Peyer's patch (tissue), 4 donors: ENCODE measurements at regions not wholly inside any gene's neighbourhood (a gene's known extent, or its start where the extent isn't known, plus 50 kb on each side); places are given as distances from the start of the nearest gene placed in this dataset.

Experiments used
- DNase-seq, 3 donors: peaks; one replicate each; pipeline ENCODE4 v3.0.0-alpha.2; 2017 to 2019
- H3K27ac ChIP-seq, 4 donors: fragments of 200-600 bp; sonication (generic); one replicate each; pipeline ENCODE4 v1.5.1; 2016 to 2019
- H3K27me3 ChIP-seq, 2 donors: fragments of 200-600 bp; sonication (generic); one replicate each; pipeline ENCODE4 v1.5.1; 2019
- H3K36me3 ChIP-seq, 3 donors: fragments of 200-600 bp; sonication (generic); one replicate each; pipeline ENCODE4 v1.5.1; 2016 to 2019
- H3K4me1 ChIP-seq, 4 donors: fragments of 200-600 bp; sonication (generic); one replicate each; pipeline ENCODE4 v1.5.1; 2016 to 2019
- H3K4me3 ChIP-seq, 4 donors: fragments of 200-600 bp; sonication (generic); 1 replicate in 3 of 4; 2 replicates in 1 of 4; pipeline ENCODE4 v1.5.1; 2016 to 2019; ENCODE audit warnings: mild to moderate bottlenecking in 1 of 4
- H3K9me3 ChIP-seq, 4 donors: fragments of 200-600 bp; sonication (generic); one replicate each; pipeline ENCODE4 v1.5.1; 2016 to 2019; ENCODE audit warnings: mild to moderate bottlenecking in 1 of 4
- POLR2A ChIP-seq, 2 donors: fragments of 450-650 bp; IDR thresholded peaks; one replicate each; pipeline ENCODE4 v1.5.1; 2017; ENCODE audit warnings: antibody characterized with exemption in 2 of 2, mild to moderate bottlenecking in 2 of 2, moderate library complexity in 2 of 2
- TF ChIP-seq, protein P1 (sequence below), 6 experiments: fragments of 450-650 bp in 4 of 6; fragments of 200-600 bp in 2 of 6; sonication (generic) in 1 of 6; IDR thresholded peaks; one replicate each; pipeline ENCODE4 v1.5.1; 2017 to 2019; ENCODE audit warnings: antibody characterized with exemption in 6 of 6, mild to moderate bottlenecking in 3 of 6, moderate library complexity in 1 of 6

GRCh38 chr10:93171837-93172236 lies 98.1 kb downstream of the CYP26A1 start:
- no peaks in the 10 kb centered on the region for H3K9me3 ChIP-seq
- H3K4me1 ChIP-seq, result no peaks in the 10 kb centered on the region
- no peak overlapping the region for H3K4me3 ChIP-seq
- H3K36me3 ChIP-seq, result no peaks in the 10 kb centered on the region
- TF ChIP-seq, protein P1, sequence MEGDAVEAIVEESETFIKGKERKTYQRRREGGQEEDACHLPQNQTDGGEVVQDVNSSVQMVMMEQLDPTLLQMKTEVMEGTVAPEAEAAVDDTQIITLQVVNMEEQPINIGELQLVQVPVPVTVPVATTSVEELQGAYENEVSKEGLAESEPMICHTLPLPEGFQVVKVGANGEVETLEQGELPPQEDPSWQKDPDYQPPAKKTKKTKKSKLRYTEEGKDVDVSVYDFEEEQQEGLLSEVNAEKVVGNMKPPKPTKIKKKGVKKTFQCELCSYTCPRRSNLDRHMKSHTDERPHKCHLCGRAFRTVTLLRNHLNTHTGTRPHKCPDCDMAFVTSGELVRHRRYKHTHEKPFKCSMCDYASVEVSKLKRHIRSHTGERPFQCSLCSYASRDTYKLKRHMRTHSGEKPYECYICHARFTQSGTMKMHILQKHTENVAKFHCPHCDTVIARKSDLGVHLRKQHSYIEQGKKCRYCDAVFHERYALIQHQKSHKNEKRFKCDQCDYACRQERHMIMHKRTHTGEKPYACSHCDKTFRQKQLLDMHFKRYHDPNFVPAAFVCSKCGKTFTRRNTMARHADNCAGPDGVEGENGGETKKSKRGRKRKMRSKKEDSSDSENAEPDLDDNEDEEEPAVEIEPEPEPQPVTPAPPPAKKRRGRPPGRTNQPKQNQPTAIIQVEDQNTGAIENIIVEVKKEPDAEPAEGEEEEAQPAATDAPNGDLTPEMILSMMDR (IDR thresholded peaks at IDR 0.05), result no peak
- no peak for TF ChIP-seq POLR2A (IDR thresholded peaks at IDR 0.05)
- no peaks in the 10 kb centered on the region for H3K27me3 ChIP-seq
- H3K27ac ChIP-seq, result no peak overlapping the region
- DNase-seq, result no peak

- no peaks in the 10 kb centered on the region for H3K9me3 ChIP-seq
- TF ChIP-seq, protein P1 (IDR thresholded peaks at IDR 0.05), result no peak
- no peak for TF ChIP-seq POLR2A (IDR thresholded peaks at IDR 0.05)
- H3K4me1 ChIP-seq, result no peaks in the 10 kb centered on the region
- H3K36me3 ChIP-seq, result no peaks in the 10 kb centered on the region
- H3K27ac ChIP-seq, result no peak overlapping the region
- no peaks in the 10 kb centered on the region for H3K27me3 ChIP-seq
- no peak overlapping the region for H3K4me3 ChIP-seq
- no peak for DNase-seq
Observed at GRCh38 chr10:93173967-93174845, 100.5 kb downstream of the CYP26A1 start.

GRCh38 chr10:93175490-93175889 lies 101.8 kb downstream of the CYP26A1 start:
- Histone ChIP-seq H3K36me3 (no peaks in the 10 kb centered on the region), H3K27me3 (no peaks in the 10 kb centered on the region), H3K27ac (no peak overlapping the region), H3K4me1 (no peaks in the 10 kb centered on the region), H3K9me3 (no peaks in the 10 kb centered on the region), H3K4me3 (no peak overlapping the region)
- no peak for DNase-seq
- TF ChIP-seq, protein P1 (IDR thresholded peaks at IDR 0.05), result no peak
- TF ChIP-seq POLR2A (IDR thresholded peaks at IDR 0.05), result no peak

GRCh38 chr10:93177511-93177910 lies 103.8 kb downstream of the CYP26A1 start:
- Histone ChIP-seq H3K27ac (no peak overlapping the region), H3K4me3 (no peak overlapping the region), H3K36me3 (no peaks in the 10 kb centered on the region), H3K4me1 (no peaks in the 10 kb centered on the region), H3K9me3 (no peaks in the 10 kb centered on the region), H3K27me3 (no peaks in the 10 kb centered on the region)
- no peak for DNase-seq
- TF ChIP-seq, protein P1 (IDR thresholded peaks at IDR 0.05), result no peak
- no peak for TF ChIP-seq POLR2A (IDR thresholded peaks at IDR 0.05)

DNA sequence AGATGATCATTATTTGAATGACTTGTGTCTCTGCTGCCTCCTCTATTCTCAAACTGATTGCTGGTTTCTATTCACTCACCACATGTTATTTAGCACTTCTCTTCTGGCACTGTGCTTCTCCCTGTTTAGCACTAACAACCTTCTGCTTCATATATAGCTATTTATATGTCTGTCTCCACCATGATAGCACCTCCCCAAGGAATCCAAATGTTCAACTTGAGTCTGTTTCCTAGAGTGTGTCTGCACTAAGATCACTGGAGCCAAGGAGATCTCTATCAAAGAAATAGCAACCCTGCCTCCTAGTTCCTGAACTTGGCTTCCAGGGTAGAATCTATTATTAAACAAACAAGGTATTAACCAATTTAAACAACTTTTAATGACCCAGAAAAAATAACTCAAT lies 104.5 kb downstream of the CYP26A1 start:
- H3K27ac ChIP-seq, result no peak overlapping the region
- no peaks in the 10 kb centered on the region for H3K4me1 ChIP-seq
- no peaks in the 10 kb centered on the region for H3K27me3 ChIP-seq
- DNase-seq, result no peak
- no peak for TF ChIP-seq POLR2A (IDR thresholded peaks at IDR 0.05)
- TF ChIP-seq, protein P1 (IDR thresholded peaks at IDR 0.05), result no peak
- H3K4me3 ChIP-seq, result no peak overlapping the region
- no peaks in the 10 kb centered on the region for H3K36me3 ChIP-seq
- H3K9me3 ChIP-seq, result no peaks in the 10 kb centered on the region
